GM19238 (cell line): ENCODE measurements at regions not wholly inside any gene's neighbourhood (a gene's known extent, or its start where the extent isn't known, plus 50 kb on each side); places are given as distances from the start of the nearest gene placed in this dataset.
"Not testable (repeated sequence)": the region's sequence is repeated elsewhere in the genome, so short reads cannot be mapped to it uniquely, and the experiment has no call there.

Experiments used
- DNase-seq: peaks from one replicate; pipeline ENCODE4 v3.0.0; 2011; ENCODE audit warnings: low spot score; ENCODE audit not compliant: insufficient read length

DNA sequence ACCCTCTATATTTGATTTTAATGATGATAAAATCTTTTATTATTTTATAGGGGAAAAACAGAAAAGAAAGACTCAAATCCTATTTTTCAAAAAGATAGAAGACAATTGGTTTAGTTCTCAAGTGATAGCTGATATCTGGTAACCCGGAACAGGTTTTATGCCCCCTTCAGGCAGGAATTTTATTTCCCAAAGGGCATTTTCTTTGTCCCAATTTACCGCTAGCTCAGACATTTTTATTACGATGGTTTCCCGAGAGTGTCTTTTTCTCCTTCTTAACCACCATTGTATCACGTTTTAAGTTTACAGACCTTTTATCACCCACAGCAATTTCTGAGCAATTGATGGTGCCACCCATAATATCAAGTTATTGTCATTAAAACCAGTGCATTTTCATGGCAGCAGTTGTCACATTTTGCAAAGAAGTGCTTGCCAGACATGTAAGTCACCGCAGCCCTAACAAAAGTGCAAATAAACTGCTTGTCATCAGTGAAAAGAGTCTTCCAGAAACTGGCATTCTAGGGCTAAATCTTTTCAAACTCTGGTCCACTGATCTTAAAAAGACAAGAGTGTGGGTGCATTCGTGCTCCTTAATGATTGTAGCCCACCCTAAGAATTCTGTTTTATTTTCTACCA lies 204.8 kb upstream of the VCX start:
- DNase-seq = no peak

DNA sequence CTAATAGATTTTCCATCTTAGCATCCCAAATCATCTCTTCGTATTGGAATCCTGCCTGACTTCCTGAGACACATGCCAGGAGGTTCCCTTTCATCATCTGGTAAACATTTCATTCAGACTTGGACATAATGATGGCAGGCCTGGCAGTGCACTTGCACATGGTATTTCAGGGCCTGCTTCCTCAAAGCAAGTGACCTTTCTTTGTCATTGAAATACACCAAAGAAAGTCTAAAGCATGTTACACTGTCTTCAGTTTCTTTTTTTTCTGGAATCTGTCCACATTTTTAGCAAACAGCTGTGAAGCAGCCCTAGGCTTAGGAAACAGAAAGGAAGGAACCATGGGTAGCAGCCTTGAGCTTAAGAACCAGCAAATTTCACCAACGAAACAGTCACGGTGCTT lies 205.9 kb upstream of the VCX start:
- DNase-seq = no peak

DNA sequence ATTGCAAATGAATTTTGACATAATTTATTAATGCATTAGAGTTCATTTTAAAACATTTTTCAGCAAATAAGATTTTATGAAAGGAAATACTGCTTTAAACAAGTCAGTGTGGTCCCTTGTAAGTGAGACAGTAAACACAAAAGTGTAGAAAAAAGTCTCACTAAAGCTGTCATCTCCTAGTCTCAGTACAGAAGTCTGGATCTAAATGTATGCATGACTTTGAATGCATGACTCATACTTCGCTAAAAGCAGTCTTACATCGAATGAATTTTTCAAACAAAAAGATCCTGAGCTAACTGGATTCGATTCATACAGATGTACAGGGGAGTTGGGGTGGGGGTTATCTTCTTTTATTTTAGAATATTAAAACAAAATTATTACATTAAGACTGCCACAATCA lies 207.4 kb upstream of the VCX start:
- DNase-seq = no peak

DNA sequence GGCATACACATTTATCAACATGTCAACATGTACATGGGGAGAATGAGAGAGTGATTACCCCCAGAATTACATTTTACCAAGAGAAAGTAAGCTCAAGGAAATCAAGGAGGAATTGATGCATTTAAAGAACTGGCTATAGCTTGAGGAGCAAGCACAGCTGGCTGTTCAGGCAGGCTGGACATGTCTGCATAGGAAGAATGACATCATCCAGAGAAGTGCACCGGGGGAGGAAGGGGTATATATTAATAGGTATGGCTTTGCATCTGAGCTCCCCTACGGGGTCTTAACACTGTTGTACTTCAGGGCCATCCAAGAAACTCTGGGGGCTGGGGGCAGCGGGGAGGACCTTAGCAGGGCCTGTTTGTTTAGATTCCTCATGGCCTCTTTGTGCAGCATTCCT lies 222.4 kb upstream of the VCX start:
- no peak for DNase-seq

DNA sequence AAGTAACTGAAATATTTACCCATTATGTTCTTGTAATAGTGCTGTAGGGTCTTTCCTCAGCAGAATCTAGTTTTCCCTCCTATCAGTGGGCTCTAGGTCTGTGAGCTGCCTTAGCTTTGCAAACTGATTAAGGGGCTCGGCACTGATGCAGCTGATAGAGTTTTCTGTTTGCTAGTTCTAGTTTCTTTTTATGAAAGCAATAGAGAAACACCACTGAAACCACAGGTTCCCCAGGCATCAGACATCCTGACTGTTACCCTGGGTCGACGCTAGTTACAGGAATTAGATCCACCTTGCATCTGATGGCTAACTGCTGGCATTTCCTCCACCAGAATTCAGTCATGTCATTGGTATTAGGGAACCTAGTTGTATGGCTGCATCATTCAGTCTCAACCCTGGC lies 225.0 kb upstream of the VCX start:
- DNase-seq = no peak

DNA sequence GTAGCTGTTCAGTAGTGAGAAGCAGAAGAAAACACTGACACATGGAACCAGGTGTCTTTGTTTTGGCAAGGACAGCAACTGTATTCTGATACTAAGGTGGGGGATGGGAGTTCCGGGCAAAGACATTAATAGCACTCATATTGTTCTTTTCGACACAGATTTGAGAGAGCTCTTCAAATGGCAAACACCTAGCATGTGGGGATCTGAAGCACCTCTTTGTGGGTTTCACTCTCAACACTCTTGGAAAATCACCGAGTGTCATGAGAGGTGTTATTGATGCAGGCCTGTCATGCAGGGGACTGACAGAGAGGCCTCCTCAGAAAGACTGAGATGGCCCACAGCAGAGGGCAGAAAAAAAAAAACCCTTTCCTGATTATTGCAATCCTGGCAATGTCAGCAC lies 228.4 kb upstream of the VCX start:
- DNase-seq = no peak

DNA sequence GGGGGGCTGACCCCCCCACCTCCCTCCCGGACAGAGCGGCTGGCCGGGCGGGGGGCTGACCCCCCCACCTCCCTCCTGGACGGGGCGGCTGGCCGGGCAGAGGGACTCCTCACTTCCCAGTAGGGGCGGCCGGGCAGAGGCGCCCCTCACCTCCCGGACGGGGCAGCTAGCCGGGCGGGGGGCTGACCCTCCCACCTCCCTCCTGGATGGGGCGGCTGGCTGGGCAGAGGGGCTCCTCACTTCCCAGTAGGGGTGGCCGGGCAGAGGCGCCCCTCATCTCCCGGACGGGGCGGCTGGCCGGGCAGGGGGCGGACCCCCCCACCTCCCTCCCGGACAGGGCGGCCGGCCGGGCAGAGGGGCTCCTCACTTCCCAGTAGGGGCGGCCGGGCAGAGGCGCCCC lies 234.3 kb upstream of the VCX start:
- DNase-seq = not testable (repeated sequence)

DNA sequence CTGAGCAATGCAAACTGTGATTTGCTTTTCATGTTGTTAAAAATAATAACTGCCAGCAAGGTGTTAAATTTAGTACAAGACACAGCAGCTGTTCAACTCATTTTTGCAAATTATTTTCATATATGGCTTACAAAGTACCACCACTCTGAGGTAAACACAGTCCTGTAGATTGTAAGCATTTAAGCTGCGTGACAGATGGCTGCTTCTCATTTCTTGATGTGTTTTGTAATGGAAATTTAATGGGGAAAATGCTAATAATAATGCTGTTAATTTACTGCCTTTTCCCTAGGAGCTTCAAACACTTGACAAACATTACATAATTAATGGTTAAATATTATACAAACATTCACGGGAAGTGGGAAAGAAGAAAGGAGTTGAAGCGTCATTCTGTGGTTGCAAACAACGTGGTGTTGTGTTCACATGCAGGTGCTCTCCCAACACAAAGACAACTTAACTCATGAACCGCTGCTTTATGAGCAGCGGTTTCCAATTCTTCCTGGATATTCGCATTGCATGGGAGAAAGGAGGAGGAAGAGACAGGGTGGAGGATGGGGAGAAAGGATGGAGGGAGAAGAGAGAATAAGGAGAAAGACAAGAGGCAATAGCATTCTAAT lies 236.8 kb upstream of the VCX start:
- DNase-seq = no peak

DNA sequence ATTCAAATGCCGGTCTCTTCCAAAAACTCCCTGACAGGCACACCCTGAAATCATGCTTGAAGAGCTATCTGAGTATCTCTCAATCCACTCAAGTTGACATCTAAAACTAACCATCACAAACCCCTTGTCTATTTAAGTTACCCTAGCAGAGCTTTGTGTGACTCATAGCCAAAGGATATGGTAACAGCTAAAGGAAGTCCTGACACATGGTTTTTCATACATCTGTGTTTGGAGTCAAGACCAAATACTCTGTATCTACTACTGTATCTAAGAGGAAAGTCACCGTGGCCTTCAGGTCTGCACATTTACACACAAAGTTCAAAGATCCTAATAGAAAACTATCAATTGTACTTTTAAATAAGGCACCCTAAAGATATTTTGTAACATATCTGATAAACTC lies 239.6 kb upstream of the VCX start:
- no peak for DNase-seq

DNA sequence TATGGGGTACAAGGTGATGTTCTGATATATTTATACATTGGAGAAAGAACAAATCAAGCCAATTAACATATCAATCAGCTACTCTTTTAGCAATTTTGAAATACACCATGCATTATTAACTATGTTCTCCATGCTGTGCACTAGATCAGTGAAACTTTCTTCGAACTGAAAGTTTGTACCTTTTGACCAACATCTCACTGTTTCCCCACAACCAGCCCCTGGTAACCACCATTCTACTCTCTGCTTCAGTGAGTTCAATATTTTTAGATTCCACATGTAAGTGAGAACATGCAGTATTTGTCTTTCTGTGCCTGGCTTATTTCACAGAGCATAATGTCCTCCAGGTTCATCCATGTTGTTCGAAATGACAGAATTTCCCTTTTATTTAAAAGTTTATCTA lies 246.1 kb upstream of the VCX start:
- no peak for DNase-seq

DNA sequence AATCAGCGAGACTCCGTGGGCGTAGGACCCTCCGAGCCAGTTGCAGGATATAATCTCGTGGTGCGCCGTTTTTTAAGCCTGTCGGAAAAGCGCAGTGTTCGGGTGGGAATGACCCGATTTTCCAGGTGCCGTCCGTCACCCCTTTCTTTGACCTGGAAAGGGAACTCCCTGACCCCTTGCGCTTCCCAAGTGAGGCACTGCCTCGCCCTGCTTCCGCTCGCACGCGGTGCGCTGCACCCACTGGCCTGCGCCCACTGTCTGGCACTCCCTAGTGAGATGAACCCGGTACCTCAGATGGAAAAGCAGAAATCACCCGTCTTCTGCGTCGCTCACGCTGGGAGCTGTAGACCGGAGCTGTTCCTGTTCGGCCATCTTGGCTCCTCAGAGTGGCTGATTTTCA lies 249.6 kb upstream of the VCX start:
- DNase-seq = not testable (repeated sequence)

DNA sequence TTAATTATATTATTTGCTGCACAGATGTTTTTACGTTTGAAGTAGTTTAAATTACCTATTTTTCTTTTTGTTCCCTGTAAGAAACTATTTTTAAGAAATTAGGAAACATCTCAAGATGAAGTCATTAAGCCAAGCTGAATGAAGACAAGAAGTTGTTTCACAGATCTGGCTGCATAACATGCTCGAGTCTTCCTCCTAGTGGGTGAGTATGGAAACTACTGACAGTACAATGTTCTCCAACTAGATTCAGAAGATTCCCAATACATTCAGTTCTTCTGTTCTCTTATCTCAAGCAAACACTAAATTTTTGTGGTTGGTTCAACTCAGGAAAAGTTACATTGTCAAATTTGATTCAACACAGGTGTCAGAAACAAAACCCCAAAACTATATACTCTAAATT lies 256.8 kb upstream of the VCX start:
- DNase-seq = no peak

DNA sequence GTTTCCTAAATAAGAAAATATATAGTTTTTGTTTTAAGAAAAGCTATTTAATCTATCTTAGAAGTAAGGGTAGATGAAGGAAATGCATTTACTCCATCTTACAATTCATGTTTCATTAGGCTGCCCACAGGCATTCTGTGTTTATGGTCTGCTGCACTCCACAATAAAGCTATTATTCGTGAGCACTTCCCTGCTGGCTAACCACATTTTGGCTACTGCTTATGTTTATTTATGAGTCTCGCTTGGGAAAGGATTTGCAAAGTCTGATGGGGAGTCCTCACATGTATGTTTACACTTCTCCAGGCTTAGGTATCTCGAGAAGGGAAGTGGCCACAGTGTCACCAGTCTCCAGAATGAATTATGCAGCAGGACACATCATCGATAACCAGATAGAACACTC lies 260.8 kb upstream of the VCX start:
- DNase-seq = no peak

DNA sequence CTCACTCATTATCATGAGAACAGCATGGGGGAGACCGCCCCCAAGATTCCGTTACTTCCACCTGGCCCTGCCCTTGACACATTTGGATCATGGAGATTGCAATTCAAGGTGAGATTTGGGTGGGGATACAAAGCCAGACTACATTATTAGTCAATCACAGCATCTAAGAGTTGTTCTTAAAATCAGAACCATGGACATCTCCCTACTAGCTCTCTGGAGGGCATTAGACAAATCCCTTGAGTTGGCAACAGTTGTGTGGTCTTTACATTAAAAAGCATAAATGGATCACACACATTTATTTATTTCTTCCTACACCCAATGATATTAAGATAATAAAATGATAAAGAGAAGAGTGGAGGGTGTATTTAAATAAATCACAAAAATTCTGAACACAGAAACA lies 262.8 kb upstream of the VCX start:
- DNase-seq = no peak

DNA sequence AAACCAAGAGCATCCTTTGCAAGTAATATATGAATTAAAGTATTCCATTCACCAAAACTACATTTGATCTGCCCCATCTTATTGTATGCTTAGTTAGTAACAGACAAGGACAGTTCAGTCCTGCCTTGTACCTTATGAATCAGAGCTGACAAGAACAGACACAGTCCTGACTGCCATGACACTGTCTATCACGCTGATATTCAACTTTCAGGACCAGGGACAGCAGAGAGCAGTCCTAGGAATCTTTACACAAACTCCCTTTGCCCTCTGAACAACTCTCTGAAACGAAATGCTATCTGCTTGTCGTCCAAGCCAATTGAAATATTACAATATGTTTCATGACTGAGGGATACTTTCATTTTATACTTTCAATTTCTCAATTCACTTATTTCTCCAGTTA lies 268.6 kb upstream of the VCX start:
- DNase-seq = no peak

DNA sequence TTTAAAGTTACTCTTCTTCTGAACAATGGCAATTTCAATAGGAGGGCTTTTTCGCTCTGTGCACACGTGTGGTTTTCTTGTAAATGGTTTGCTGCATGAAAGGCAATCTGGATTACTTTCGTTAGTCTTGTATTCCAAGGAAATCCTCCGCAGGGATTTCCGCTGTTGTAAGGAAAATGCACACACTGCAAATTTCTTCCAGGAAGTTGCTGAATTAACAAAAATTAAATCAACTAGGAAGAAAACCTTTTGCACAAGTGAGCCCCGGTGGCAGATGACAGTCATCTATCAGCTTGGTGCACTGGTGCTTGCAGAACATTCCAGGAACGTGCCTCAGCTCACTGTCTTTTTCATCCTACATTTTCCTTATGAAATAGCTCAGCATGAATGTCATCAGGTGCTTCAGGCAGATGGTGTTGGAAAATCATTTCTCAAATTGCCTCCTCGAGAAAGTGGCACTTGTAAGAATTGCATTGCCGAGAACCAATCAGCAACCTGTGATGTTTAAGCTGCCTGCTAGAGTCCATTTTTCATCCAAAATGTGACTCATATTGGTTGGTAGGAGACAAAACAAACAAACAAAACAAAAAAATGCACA lies 272.4 kb upstream of the VCX start:
- no peak for DNase-seq

DNA sequence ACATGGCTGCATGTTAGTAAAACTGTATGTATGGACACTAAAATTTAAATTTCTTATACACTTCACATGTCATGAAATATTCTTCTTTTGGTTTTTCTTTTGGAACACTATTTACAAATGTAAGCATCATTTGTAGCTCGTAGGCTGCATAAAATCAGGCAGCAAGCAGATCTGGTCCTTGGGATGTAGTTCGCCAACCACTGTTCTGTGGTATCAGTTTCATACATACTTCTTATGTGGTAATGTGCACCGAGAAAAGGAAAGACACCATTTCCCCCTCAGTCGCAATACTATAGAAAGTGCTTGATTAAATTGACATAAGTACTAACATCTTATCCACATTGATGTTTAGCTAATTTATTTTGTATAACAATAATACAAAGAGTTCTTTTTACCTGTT lies 274.4 kb upstream of the VCX start:
- DNase-seq = no peak

DNA sequence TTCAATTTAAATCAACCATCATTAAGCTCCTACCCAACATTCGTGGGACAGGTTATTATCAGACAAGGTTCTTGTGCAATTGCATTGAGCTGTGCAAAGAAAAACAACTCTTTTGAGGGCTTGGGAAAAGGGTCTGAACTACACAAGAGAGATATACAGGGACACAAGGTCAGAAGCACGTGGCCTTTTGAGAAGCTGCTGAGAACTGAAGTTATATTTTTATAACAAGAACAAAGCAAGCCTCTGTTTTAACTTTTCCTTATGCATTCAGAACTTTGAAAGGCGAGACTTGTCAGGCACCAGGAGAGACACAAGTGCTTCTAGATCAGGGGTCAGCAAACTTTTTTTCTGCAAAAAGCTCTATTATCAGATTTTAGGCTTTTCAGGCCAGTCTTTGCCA lies 274.8 kb upstream of the VCX start:
- no peak for DNase-seq

DNA sequence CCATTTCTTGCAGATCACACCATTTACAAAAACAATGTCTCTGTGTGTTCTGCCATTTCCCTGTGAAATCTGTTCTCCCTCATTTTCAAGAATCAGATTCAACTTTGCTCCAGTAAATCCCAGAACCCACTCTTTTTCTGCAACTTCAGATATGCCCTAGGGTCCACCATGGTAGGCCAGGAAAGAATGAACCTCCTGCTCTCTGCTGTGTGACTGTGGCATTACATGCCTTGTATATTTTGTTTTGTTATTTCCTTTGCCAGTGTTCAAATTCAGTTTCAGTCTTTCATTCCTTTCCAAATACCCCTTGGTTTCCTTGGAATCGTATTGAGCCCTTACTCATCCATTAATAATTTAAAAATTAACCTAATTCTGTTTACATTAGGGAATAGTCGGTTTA lies 290.2 kb upstream of the VCX start:
- no peak for DNase-seq

DNA sequence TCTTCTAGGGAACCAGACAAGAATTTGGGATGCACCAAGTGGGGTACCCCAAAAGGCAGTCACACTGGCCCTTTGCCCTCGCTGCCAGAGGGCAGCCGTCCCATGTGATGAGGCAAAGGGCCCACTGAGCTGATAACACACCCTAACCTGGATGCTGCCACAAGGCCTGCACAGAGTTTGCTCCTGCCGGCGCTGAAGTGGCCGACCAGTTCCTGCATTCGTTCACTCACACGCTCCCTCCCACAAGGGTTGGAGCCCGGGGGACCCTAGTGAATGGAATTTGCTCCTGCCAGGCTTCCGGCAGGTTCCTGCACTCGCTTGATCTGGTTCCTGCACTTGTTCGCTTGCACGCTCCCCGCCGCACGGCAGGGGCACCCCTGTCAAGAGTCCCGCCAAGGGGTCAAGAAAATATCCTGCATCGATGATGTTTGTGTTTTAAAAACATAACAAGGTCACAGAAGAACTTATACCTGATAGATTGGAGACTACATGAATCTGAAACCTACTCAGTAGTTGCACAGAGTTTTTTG lies 296.4 kb upstream of the VCX start:
- DNase-seq = no peak

DNA sequence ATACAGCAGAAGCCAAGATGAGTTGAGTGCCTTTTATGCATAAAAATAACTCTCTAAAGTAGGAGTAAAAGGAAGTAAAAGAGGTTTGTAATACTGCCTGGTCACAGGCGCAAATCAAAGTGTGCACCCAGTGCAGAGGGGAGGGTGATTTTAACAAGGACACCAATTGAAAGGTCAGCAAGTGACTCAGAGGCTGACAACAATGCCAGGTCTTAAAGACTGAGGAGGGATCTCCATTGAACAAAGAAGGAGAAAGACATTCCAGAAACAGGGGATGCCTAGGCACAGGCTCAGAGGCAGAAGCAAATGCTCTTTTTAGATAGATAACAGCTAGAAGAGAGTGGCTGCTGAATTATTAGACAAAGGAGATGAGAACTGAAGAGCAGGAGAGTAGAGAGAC lies 297.4 kb upstream of the VCX start:
- DNase-seq = no peak

DNA sequence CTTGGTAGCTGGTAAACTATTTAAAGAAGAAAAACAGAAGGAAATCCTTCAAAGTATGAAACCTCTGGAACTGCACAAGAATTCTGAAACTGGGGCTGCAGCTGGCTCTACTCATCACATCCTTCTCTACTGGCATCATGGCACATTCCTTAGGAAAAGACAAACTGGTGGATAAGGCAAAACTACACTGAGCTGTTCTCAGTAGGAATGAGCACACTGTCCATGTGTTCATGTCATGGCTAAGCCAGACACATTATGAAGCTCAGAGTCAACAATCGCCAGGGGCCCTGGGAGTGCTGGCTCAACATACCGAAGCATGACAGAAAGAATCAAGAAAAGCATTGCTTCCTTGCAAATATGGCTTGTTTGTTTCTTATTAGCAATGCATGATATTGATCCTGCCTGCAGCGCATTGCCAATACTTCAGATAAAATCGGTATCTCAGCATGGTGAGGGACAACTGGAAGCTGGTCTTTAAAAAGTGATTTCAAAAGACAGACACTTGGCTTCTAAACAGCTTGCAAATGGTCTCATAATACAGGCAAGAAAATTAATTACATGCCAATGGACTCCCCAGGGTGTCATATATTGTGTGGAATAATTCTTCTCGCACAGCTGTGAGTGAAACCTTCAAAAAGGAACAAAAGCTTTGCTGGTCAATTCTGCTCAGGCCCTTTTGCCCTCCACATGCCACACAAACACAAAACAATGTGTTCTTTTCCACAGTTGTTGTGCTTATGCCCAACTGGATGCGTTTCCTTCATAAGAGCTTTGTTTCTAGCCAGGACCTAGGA lies 300.2 kb upstream of the VCX start:
- DNase-seq = no peak
